Glutamatergic neuron (in vitro differentiated cells): ENCODE measurements at regions not wholly inside any gene's neighbourhood (a gene's known extent, or its start where the extent isn't known, plus 50 kb on each side); places are given as distances from the start of the nearest gene placed in this dataset.

ENCODE experiments used
- DNase-seq: peaks from one replicate; pipeline ENCODE4 v3.0.0; 2022
- H3K27ac Mint-ChIP-seq: one replicate; pipeline ENCODE4 v1.8.0; 2020; ENCODE audit warnings: mild to moderate bottlenecking, mixed read lengths, inconsistent platforms; ENCODE audit not compliant: unreplicated experiment
- H3K27me3 Mint-ChIP-seq: one replicate; pipeline ENCODE4 v1.8.0; 2020; ENCODE audit warnings: mild to moderate bottlenecking, moderate library complexity, mixed read lengths, inconsistent platforms; ENCODE audit not compliant: unreplicated experiment
- H3K36me3 Mint-ChIP-seq: one replicate; pipeline ENCODE4 v1.8.0; 2020; ENCODE audit warnings: mild to moderate bottlenecking, mixed read lengths, inconsistent platforms; ENCODE audit not compliant: unreplicated experiment
- H3K4me1 Mint-ChIP-seq: one replicate; pipeline ENCODE4 v1.8.0; 2020; ENCODE audit warnings: mild to moderate bottlenecking, low read depth, mixed read lengths, inconsistent platforms; ENCODE audit not compliant: unreplicated experiment
- H3K4me3 Mint-ChIP-seq: one replicate; pipeline ENCODE4 v1.8.0; 2020; ENCODE audit warnings: mild to moderate bottlenecking, mixed read lengths, inconsistent platforms; ENCODE audit not compliant: unreplicated experiment
- H3K9me3 Mint-ChIP-seq: one replicate; pipeline ENCODE4 v1.8.0; 2020; ENCODE audit warnings: mild to moderate bottlenecking, moderate library complexity, mixed read lengths, inconsistent platforms; ENCODE audit not compliant: unreplicated experiment
- CTCF ChIP-seq: fragments of 200-600 bp; sonication (generic); IDR thresholded peaks from one replicate; pipeline ENCODE4 v1.5.0; 2021; ENCODE audit not compliant: partially characterized antibody, unreplicated experiment

- Mint-ChIP-seq H3K27me3 (no peaks in the 10 kb centered on the region), H3K4me1 (no peaks in the 10 kb centered on the region), H3K4me3 (no peak overlapping the region), H3K36me3 (no peaks in the 10 kb centered on the region), H3K27ac (no peak overlapping the region), H3K9me3 (no peaks in the 10 kb centered on the region)
- no peak for TF ChIP-seq CTCF
- no peak for DNase-seq
Measured at GRCh38 chr11:27842290-27842689, 142.0 kb upstream of the BDNF start.

- no peaks in the 10 kb centered on the region for H3K36me3 Mint-ChIP-seq
- DNase-seq, result no peak
- no peak overlapping the region for H3K4me3 Mint-ChIP-seq
- TF ChIP-seq CTCF, result no peak
- no peaks in the 10 kb centered on the region for H3K27me3 Mint-ChIP-seq
- no peak overlapping the region for H3K27ac Mint-ChIP-seq
- H3K9me3 Mint-ChIP-seq, result no peaks in the 10 kb centered on the region
- no peaks in the 10 kb centered on the region for H3K4me1 Mint-ChIP-seq
Measured at GRCh38 chr11:27841023-27841422, 140.8 kb upstream of the BDNF start.

- H3K4me3 Mint-ChIP-seq, result no peak overlapping the region
- no peaks in the 10 kb centered on the region for H3K9me3 Mint-ChIP-seq
- H3K36me3 Mint-ChIP-seq, result no peaks in the 10 kb centered on the region
- TF ChIP-seq CTCF, result no peak
- DNase-seq, result no peak
- H3K27me3 Mint-ChIP-seq, result no peaks in the 10 kb centered on the region
- no peaks in the 10 kb centered on the region for H3K4me1 Mint-ChIP-seq
- H3K27ac Mint-ChIP-seq, result no peak overlapping the region
Measured at GRCh38 chr11:27839226-27839913, 139.1 kb upstream of the BDNF start.

- Mint-ChIP-seq H3K9me3 (no peaks in the 10 kb centered on the region), H3K4me1 (no peaks in the 10 kb centered on the region), H3K27me3 (no peaks in the 10 kb centered on the region), H3K4me3 (no peak overlapping the region), H3K36me3 (no peaks in the 10 kb centered on the region), H3K27ac (no peak overlapping the region)
- DNase-seq, result no peak
- TF ChIP-seq CTCF, result no peak
Measured at GRCh38 chr11:27838674-27839073, 138.4 kb upstream of the BDNF start.

- H3K4me3 Mint-ChIP-seq, result no peak overlapping the region
- no peaks in the 10 kb centered on the region for H3K4me1 Mint-ChIP-seq
- no peak for TF ChIP-seq CTCF
- H3K9me3 Mint-ChIP-seq, result no peaks in the 10 kb centered on the region
- no peak overlapping the region for H3K27ac Mint-ChIP-seq
- no peak for DNase-seq
- no peaks in the 10 kb centered on the region for H3K36me3 Mint-ChIP-seq
- H3K27me3 Mint-ChIP-seq, result no peaks in the 10 kb centered on the region
Measured at GRCh38 chr11:27837895-27838563, 137.8 kb upstream of the BDNF start.
